ENCODE measurements at regions not wholly inside any gene's neighbourhood (a gene's known extent, or its start where the extent isn't known, plus 50 kb on each side); places are given as distances from the start of the nearest gene placed in this dataset.

GRCh38 chr6:189676-190075, 102.6 kb upstream of the DUSP22 start:
- Mint-ChIP-seq H3K4me3 (no peak overlapping the region), H3K4me1 (0 out of 4 replicates have a peak, but pooled peaks cover 0 to 2% of the 10 kb centered on the region in 2 experiments), H3K9me3 (no peaks in the 10 kb centered on the region), H3K27me3 (ENCODE audit: low read depth) (no peaks in the 10 kb centered on the region; the same call in none of the 2 replicates), H3K36me3 (ENCODE audit: insufficient read depth in 1 of 3, low read depth in 3 of 3) (no peaks in the 10 kb centered on the region), H3K27ac (peak overlapping the region in 1 of 3 experiments; percentile 90; a peak in 1 of 7 replicates)
- Histone ChIP-seq H3K4me1 (ENCODE audit: insufficient read depth, low read length) (no peaks in the 10 kb centered on the region), H3K18ac (ENCODE audit: insufficient read length, low read depth, low read length) (no peak overlapping the region), H4K91ac (ENCODE audit: insufficient read length, low read depth, low read length) (no peak overlapping the region), H4K20me1 (ENCODE audit: control insufficient read depth, insufficient read depth, insufficient read length) (no peaks in the 10 kb centered on the region), H3K23me2 (ENCODE audit: insufficient read length, low read depth, low read length, poor library complexity, severe bottlenecking) (no peaks in the 10 kb centered on the region), H2BK15ac (ENCODE audit: low read depth, low read length) (no peak overlapping the region), H3K27ac (ENCODE audit: insufficient read length, low read depth, low read length) (no peak overlapping the region), H3K79me2 (ENCODE audit: insufficient read depth, low read length) (no peaks in the 10 kb centered on the region), H2BK120ac (ENCODE audit: low read depth, low read length, poor library complexity, severe bottlenecking) (no peak overlapping the region), H2BK5ac (ENCODE audit: insufficient read length, low read length) (no peak overlapping the region), H2AFZ (ENCODE audit: low read length) (no peak overlapping the region), H3K4me2 (ENCODE audit: insufficient read depth, insufficient read length, low read length) (no peak overlapping the region), H2BK12ac (ENCODE audit: insufficient read length, low read depth, low read length) (no peak overlapping the region), H3K9ac (ENCODE audit: extremely low read depth, insufficient read length, low read length) (no peak overlapping the region), H3K9me3 (ENCODE audit: control insufficient read depth, low read depth, low read length) (no peaks in the 10 kb centered on the region), H3K4ac (ENCODE audit: low read depth, low read length) (no peak overlapping the region), H4K5ac (ENCODE audit: insufficient read length, low read depth, low read length) (no peak overlapping the region), H3K27me3 (ENCODE audit: insufficient read depth, low read length) (no peaks in the 10 kb centered on the region), H3K23ac (ENCODE audit: insufficient read length, low read depth, low read length) (no peak overlapping the region), H3T11ph (ENCODE audit: low read length) (no peak overlapping the region), H3K56ac (ENCODE audit: insufficient read length, low read depth, low read length) (no peak overlapping the region), H2AK5ac (ENCODE audit: insufficient read length, low read length) (no peak overlapping the region), H2BK20ac (ENCODE audit: low read depth, low read length, poor library complexity, severe bottlenecking) (no peak overlapping the region), H4K8ac (replicated peaks; ENCODE audit: insufficient read length, low read depth, low read length) (no peak overlapping the region), H3K79me1 (ENCODE audit: insufficient read depth, low read depth, low read length, poor library complexity, severe bottlenecking) (no peaks in the 10 kb centered on the region), H3K14ac (ENCODE audit: insufficient read depth, low read length) (no peak overlapping the region)
- TF ChIP-seq, protein P1, sequence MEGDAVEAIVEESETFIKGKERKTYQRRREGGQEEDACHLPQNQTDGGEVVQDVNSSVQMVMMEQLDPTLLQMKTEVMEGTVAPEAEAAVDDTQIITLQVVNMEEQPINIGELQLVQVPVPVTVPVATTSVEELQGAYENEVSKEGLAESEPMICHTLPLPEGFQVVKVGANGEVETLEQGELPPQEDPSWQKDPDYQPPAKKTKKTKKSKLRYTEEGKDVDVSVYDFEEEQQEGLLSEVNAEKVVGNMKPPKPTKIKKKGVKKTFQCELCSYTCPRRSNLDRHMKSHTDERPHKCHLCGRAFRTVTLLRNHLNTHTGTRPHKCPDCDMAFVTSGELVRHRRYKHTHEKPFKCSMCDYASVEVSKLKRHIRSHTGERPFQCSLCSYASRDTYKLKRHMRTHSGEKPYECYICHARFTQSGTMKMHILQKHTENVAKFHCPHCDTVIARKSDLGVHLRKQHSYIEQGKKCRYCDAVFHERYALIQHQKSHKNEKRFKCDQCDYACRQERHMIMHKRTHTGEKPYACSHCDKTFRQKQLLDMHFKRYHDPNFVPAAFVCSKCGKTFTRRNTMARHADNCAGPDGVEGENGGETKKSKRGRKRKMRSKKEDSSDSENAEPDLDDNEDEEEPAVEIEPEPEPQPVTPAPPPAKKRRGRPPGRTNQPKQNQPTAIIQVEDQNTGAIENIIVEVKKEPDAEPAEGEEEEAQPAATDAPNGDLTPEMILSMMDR (conservative IDR thresholded peaks at IDR 0.05), result no peak
- no CpG with 5 or more reads among the region's 8 CpGs for WGBS (ENCODE audit: extremely low coverage, insufficient read length, low lambda C conversion rate)
- no peak for DNase-seq
